ENCODE measurements at regions not wholly inside any gene's neighbourhood (a gene's known extent, or its start where the extent isn't known, plus 50 kb on each side); places are given as distances from the start of the nearest gene placed in this dataset.

GRCh38 chr6:69584913-69585729 is 211.7 kb downstream of the LMBRD1 start:
- Mint-ChIP-seq H3K4me3 (no peak overlapping the region), H3K27ac (no peak overlapping the region), H3K4me1 (ENCODE audit: low read depth) (peaks cover 22% of the 10 kb centered on the region), H3K9me3 (no peaks in the 10 kb centered on the region), H3K27me3 (peaks cover 11% of the 10 kb centered on the region), H3K36me3 (ENCODE audit: low read depth) (no peaks in the 10 kb centered on the region)
- Histone ChIP-seq H3K4me3 (ENCODE audit: low read length) (no peak overlapping the region), H3K4me1 (ENCODE audit: insufficient read depth, low read length) (peaks cover 10% of the 10 kb centered on the region), H3K9me3 (ENCODE audit: control insufficient read depth in 1 of 2, insufficient read depth in 1 of 2, low read length in 2 of 2) (no peaks in the 10 kb centered on the region), H3K27me3 (ENCODE audit: control insufficient read depth in 1 of 2, insufficient read depth in 2 of 2, low read length in 2 of 2) (no peaks in the 10 kb centered on the region), H3K27ac (ENCODE audit: low read depth in 1 of 2, low read length in 2 of 2) (no peak overlapping the region), H3K36me3 (ENCODE audit: insufficient read depth, low read length) (no peaks in the 10 kb centered on the region)
- ATAC-seq (ENCODE audit: poor library complexity): no peak
- TF ChIP-seq CTCF (IDR thresholded peaks at IDR 0.05): no peak
- POLR2A ChIA-PET: no interaction called here
- peak in 2 of 14 experiments; percentile 2 to 9 for DNase-seq
- CTCF ChIA-PET: no interaction called here
- intact Hi-C loops (cut with DNase I, micrococcal nuclease): no loop called here

- CTCF ChIA-PET: no interaction called here
- no peaks in the 10 kb centered on the region for H3K27me3 ChIP-seq (ENCODE audit: control insufficient read depth in 1 of 2, insufficient read depth in 2 of 2, low read length in 2 of 2)
- no peak overlapping the region for H3K4me3 ChIP-seq (ENCODE audit: low read length)
- H3K4me1 ChIP-seq (ENCODE audit: insufficient read depth, low read length): peaks cover 10% of the 10 kb centered on the region
- Mint-ChIP-seq H3K27me3 (peaks cover 11% of the 10 kb centered on the region), H3K4me3 (no peak overlapping the region), H3K27ac (no peak overlapping the region), H3K9me3 (no peaks in the 10 kb centered on the region), H3K4me1 (ENCODE audit: low read depth) (peaks cover 22% of the 10 kb centered on the region), H3K36me3 (ENCODE audit: low read depth) (no peaks in the 10 kb centered on the region)
- no peaks in the 10 kb centered on the region for H3K9me3 ChIP-seq (ENCODE audit: control insufficient read depth in 1 of 2, insufficient read depth in 1 of 2, low read length in 2 of 2)
- POLR2A ChIA-PET: no interaction called here
- H3K27ac ChIP-seq (ENCODE audit: low read depth in 1 of 2, low read length in 2 of 2): no peak overlapping the region
- ATAC-seq (ENCODE audit: poor library complexity) (no peak), DNase-seq (no peak)
- H3K36me3 ChIP-seq (ENCODE audit: insufficient read depth, low read length): no peaks in the 10 kb centered on the region
- intact Hi-C loops (cut with DNase I, micrococcal nuclease): no loop called here
- no peak for TF ChIP-seq CTCF (IDR thresholded peaks at IDR 0.05)
These were observed 212.3 kb downstream of the LMBRD1 start for GRCh38 chr6:69584536-69584912.

GRCh38 chr6:69581581-69581980 is 215.2 kb downstream of the LMBRD1 start:
- POLR2A ChIA-PET: no interaction called here
- Mint-ChIP-seq H3K27me3 (peaks cover 16% of the 10 kb centered on the region), H3K27ac (no peak overlapping the region), H3K4me1 (ENCODE audit: low read depth) (peaks cover 22% of the 10 kb centered on the region), H3K36me3 (ENCODE audit: low read depth) (no peaks in the 10 kb centered on the region), H3K4me3 (no peak overlapping the region), H3K9me3 (no peaks in the 10 kb centered on the region)
- no peak overlapping the region for H3K4me3 ChIP-seq (ENCODE audit: low read length)
- H3K27me3 ChIP-seq (ENCODE audit: control insufficient read depth in 1 of 2, insufficient read depth in 2 of 2, low read length in 2 of 2): no peaks in the 10 kb centered on the region
- H3K27ac ChIP-seq (ENCODE audit: low read depth in 1 of 2, low read length in 2 of 2): no peak overlapping the region
- peaks cover 10% of the 10 kb centered on the region for H3K4me1 ChIP-seq (ENCODE audit: insufficient read depth, low read length)
- intact Hi-C loops (cut with DNase I, micrococcal nuclease): no loop called here
- ATAC-seq (ENCODE audit: poor library complexity) (no peak), DNase-seq (no peak)
- no peaks in the 10 kb centered on the region for H3K9me3 ChIP-seq (ENCODE audit: control insufficient read depth in 1 of 2, insufficient read depth in 1 of 2, low read length in 2 of 2)
- no peaks in the 10 kb centered on the region for H3K36me3 ChIP-seq (ENCODE audit: insufficient read depth, low read length)
- CTCF ChIA-PET: no interaction called here
- no peak for TF ChIP-seq CTCF (IDR thresholded peaks at IDR 0.05)

Data from CD4-positive, alpha-beta T cell (primary cell).